Duodenal mucosa (tissue), 2 donors: ENCODE measurements at regions not wholly inside any gene's neighbourhood (a gene's known extent, or its start where the extent isn't known, plus 50 kb on each side); places are given as distances from the start of the nearest gene placed in this dataset.

Experiments used
- H3K27ac ChIP-seq: one replicate; pipeline ENCODE4 v1.7.0; 2013; ENCODE audit warnings: low read depth, low read length
- H3K27me3 ChIP-seq, 2 donors: one replicate each; pipeline ENCODE4 v1.7.0; 2013; ENCODE audit warnings: low read length in 2 of 2, control low read depth in 1 of 2; ENCODE audit not compliant: insufficient read depth in 2 of 2, control insufficient read depth in 1 of 2
- H3K36me3 ChIP-seq, 2 donors: one replicate each; pipeline ENCODE4 v1.7.0; 2013; ENCODE audit warnings: low read length in 2 of 2, control low read depth in 1 of 2; ENCODE audit not compliant: insufficient read depth in 2 of 2, control insufficient read depth in 1 of 2
- H3K4me1 ChIP-seq, 2 donors: one replicate each; pipeline ENCODE4 v1.7.0; 2013; ENCODE audit warnings: low read length in 2 of 2, control low read depth in 1 of 2; ENCODE audit not compliant: insufficient read depth in 2 of 2, control insufficient read depth in 1 of 2
- H3K4me3 ChIP-seq, 2 donors: one replicate each; pipeline ENCODE4 v1.7.0; 2013; ENCODE audit warnings: low read length in 2 of 2, low read depth in 1 of 2
- H3K9ac ChIP-seq, 2 donors: one replicate each; pipeline ENCODE4 v1.7.0; 2013; ENCODE audit warnings: low read length in 2 of 2, low read depth in 1 of 2
- H3K9me3 ChIP-seq, 2 donors: one replicate each; pipeline ENCODE4 v1.7.0; 2013; ENCODE audit warnings: low read length in 2 of 2, control low read depth in 1 of 2; ENCODE audit not compliant: control insufficient read depth in 1 of 2

GRCh38 chr14:55519473-55520080 is 60.4 kb upstream of the KTN1 start:
- Histone ChIP-seq H3K36me3 (no peaks in the 10 kb centered on the region), H3K4me1 (no peaks in the 10 kb centered on the region), H3K9me3 (no peaks in the 10 kb centered on the region), H3K4me3 (no peak overlapping the region), H3K27me3 (no peaks in the 10 kb centered on the region), H3K27ac (no peak overlapping the region), H3K9ac (no peak overlapping the region)

DNA sequence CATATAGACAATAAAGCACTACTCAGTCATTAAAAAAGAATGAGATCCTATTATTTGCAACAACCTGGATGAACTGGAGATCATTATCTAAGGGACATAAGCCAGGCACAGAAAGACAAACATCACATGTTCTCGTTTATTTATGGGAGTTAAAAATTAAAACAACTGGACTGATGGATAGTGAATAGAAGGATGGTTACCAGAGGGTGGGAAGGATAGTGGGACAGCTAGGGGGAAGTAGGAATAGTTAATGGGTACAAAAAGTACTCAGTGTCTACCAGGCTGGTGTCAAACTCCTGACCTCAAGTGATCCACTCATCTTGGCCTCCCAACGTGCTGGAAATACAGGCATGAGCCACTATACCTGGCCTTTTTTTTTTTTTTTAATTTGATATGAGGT is 56.7 kb upstream of the KTN1 start:
- no peaks in the 10 kb centered on the region for H3K9me3 ChIP-seq

More for the DNA sequence above, 56.7 kb upstream of the KTN1 start:
- Histone ChIP-seq H3K36me3 (no peaks in the 10 kb centered on the region), H3K27me3 (no peaks in the 10 kb centered on the region), H3K9ac (no peak overlapping the region), H3K27ac (no peak overlapping the region), H3K4me1 (no peaks in the 10 kb centered on the region), H3K4me3 (no peak overlapping the region)
